Neuronal stem cell (in vitro differentiated cells): ENCODE measurements at regions not wholly inside any gene's neighbourhood (a gene's known extent, or its start where the extent isn't known, plus 50 kb on each side); places are given as distances from the start of the nearest gene placed in this dataset.
A peak's percentile ranks its signal among the peaks of the same experiment; 100 is the strongest.

Experiments used
- DNase-seq: peaks from one replicate; pipeline ENCODE4 v3.0.0-alpha.2; 2013; ENCODE audit warnings: low spot score
- H2AFZ ChIP-seq: one replicate; pipeline ENCODE4 v1.6.1; 2013; ENCODE audit warnings: mild to moderate bottlenecking, low read length, inconsistent platforms
- H2AK5ac ChIP-seq: 2 replicates; pipeline ENCODE4 v1.6.1; 2013; ENCODE audit warnings: low read depth, mild to moderate bottlenecking, inconsistent platforms, low read length, moderate library complexity, mixed read lengths
- H2BK120ac ChIP-seq: 2 replicates; pipeline ENCODE4 v1.6.1; 2013; ENCODE audit warnings: low read depth, mild to moderate bottlenecking, inconsistent platforms, low read length, moderate library complexity, mixed read lengths
- H2BK12ac ChIP-seq: one replicate; pipeline ENCODE4 v1.6.1; 2013; ENCODE audit warnings: low read length, inconsistent platforms
- H2BK15ac ChIP-seq: 2 replicates; pipeline ENCODE4 v1.6.1; 2013; ENCODE audit warnings: mild to moderate bottlenecking, low read length, inconsistent platforms, mixed read lengths
- H2BK5ac ChIP-seq: one replicate; pipeline ENCODE4 v1.6.1; 2013; ENCODE audit warnings: inconsistent platforms, mild to moderate bottlenecking, low read length, moderate library complexity
- H3K14ac ChIP-seq: one replicate; pipeline ENCODE4 v1.6.1; 2013; ENCODE audit warnings: low read length, inconsistent platforms
- H3K18ac ChIP-seq: 2 replicates; pipeline ENCODE4 v1.6.1; 2013; ENCODE audit warnings: low read length, inconsistent platforms
- H3K23ac ChIP-seq: 2 replicates; pipeline ENCODE4 v1.6.1; 2013; ENCODE audit warnings: low read depth, mild to moderate bottlenecking, mixed read lengths, low read length, inconsistent platforms; ENCODE audit not compliant: poor library complexity
- H3K27ac ChIP-seq: replicated peaks from 3 replicates; pipeline ENCODE4 v1.5.1; 2013; ENCODE audit warnings: low read length, inconsistent platforms
- H3K27me3 ChIP-seq, 3 experiments: 2 replicates each; pipeline ENCODE4 v1.6.1; 2013; ENCODE audit warnings: low read length in 3 of 3, mild to moderate bottlenecking in 2 of 3, inconsistent platforms in 1 of 3, low read depth in 1 of 3, mixed read lengths in 1 of 3, moderate library complexity in 1 of 3; ENCODE audit not compliant: control insufficient read depth in 3 of 3, insufficient read depth in 3 of 3
- H3K36me3 ChIP-seq, 2 donors: replicated peaks in 1 of 2; 2 replicates each; pipeline ENCODE4 v1.6.1; 2013; ENCODE audit warnings: low read length in 2 of 2; ENCODE audit not compliant: control insufficient read depth in 2 of 2, insufficient read depth in 2 of 2
- H3K4ac ChIP-seq: 2 replicates; pipeline ENCODE4 v1.6.1; 2013; ENCODE audit warnings: inconsistent platforms, mild to moderate bottlenecking, low read length, moderate library complexity
- H3K4me1 ChIP-seq, 2 donors: 1 replicate in 1 of 2; 2 replicates in 1 of 2; pipeline ENCODE4 v1.6.1; 2013; ENCODE audit warnings: low read length in 2 of 2, low read depth in 1 of 2; ENCODE audit not compliant: control insufficient read depth in 2 of 2, insufficient read depth in 1 of 2
- H3K4me2 ChIP-seq: one replicate; pipeline ENCODE4 v1.6.1; 2013; ENCODE audit warnings: mild to moderate bottlenecking, low read length, inconsistent platforms; ENCODE audit not compliant: insufficient read depth, poor library complexity, severe bottlenecking
- H3K4me3 ChIP-seq, 2 donors: 2 replicates each; pipeline ENCODE4 v1.5.1; 2013; ENCODE audit warnings: low read length in 2 of 2, mild to moderate bottlenecking in 2 of 2, inconsistent platforms in 1 of 2, moderate library complexity in 1 of 2
- H3K79me1 ChIP-seq: one replicate; pipeline ENCODE4 v1.6.1; 2013; ENCODE audit warnings: low read depth, mild to moderate bottlenecking, inconsistent platforms, low read length, moderate library complexity
- H3K9ac ChIP-seq: one replicate; pipeline ENCODE4 v1.6.1; 2013; ENCODE audit warnings: mild to moderate bottlenecking, low read depth, low read length, inconsistent platforms; ENCODE audit not compliant: poor library complexity
- H3K9me3 ChIP-seq, 2 donors: replicated peaks in 1 of 2; 2 replicates each; pipeline versions ENCODE3 to v1.6.1; 2013; ENCODE audit warnings: low read length in 2 of 2, mild to moderate bottlenecking in 2 of 2, inconsistent platforms in 1 of 2, low read depth in 1 of 2, mixed read lengths in 1 of 2, moderate library complexity in 1 of 2; ENCODE audit not compliant: control insufficient read depth in 2 of 2, insufficient read depth in 1 of 2
- H4K8ac ChIP-seq: one replicate; pipeline ENCODE4 v1.6.1; 2013; ENCODE audit warnings: low read depth, mild to moderate bottlenecking, inconsistent platforms, low read length, moderate library complexity
- H4K91ac ChIP-seq: one replicate; pipeline ENCODE4 v1.6.1; 2013; ENCODE audit warnings: low read length, low read depth, mild to moderate bottlenecking, inconsistent platforms; ENCODE audit not compliant: poor library complexity
- WGBS, 2 donors: extraction: QIAGEN DNeasy Blood & Tissue Kit; methylation state at CpG; one replicate each; pipeline ENCODE4 v1.1.7; 2013; ENCODE audit warnings: missing lambda C conversion rate in 2 of 2, mixed read lengths in 1 of 2; ENCODE audit not compliant: insufficient read length in 2 of 2, insufficient replicate concordance in 1 of 2; ENCODE audit errors: extremely low coverage in 2 of 2; 5-methylcytosine and 5-hydroxymethylcytosine counted together

DNA sequence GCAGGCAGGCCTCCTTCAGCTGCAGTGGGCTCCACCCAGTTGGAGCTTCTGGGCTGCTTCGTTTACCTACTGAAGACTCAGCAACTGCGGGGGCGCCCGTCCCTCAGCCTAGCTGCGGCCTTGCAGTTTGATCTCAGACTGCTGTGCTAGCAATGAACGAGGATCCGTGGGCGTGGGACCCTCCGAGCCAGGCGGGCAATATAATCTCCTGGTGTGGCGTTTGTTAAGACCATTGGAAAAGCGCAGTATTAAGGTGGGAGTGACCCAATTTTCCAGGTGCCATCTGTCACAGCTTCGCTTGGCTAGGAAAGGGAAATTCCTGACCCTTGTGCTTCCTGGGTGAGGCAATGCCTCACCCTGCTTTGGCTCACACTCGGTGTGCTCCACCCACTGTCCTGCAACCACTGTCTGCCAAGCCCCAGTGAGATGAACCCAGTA, 159.2 kb upstream of the FOXP2 start:
- Histone ChIP-seq H3K18ac (peak overlapping the region; percentile 35), H3K4me3 (no peak overlapping the region), H4K91ac (no peak overlapping the region), H3K27ac (no peak overlapping the region), H3K23ac (no peak overlapping the region), H4K8ac (no peak overlapping the region), H2BK5ac (no peak overlapping the region), H3K14ac (no peak overlapping the region), H3K9me3 (no peaks in the 10 kb centered on the region), H2AFZ (no peak overlapping the region), H3K27me3 (no peaks in the 10 kb centered on the region), H2AK5ac (no peak overlapping the region), H3K36me3 (no peaks in the 10 kb centered on the region), H3K4ac (no peak overlapping the region), H3K4me1 (no peaks in the 10 kb centered on the region), H3K79me1 (no peaks in the 10 kb centered on the region), H3K9ac (no peak overlapping the region), H3K4me2 (no peak overlapping the region), H2BK15ac (no peak overlapping the region), H2BK120ac (no peak overlapping the region), H2BK12ac (no peak overlapping the region)
- WGBS, 2 donors = no CpG with 5 or more reads among the region's 14 CpGs
- no peak for DNase-seq

DNA sequence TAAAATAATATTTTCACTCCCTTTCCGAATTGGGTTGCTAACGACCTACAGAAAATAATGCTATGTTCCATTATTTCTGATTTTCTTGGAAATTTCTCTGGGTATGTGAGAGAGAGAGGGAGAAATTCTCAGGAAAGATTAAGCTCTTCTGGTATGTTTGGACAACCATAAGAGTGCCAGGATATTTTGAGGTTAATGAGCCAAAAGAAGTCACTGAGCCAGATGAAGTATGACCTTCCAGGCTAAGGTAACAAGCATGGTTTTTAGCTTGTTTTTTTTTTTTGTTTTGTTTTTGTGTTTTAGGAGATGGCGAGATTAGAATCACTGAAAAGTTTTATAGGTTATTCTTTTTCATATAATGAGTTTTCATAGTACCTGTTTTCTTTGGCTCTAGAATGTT, 171.0 kb upstream of the FOXP2 start:
- Histone ChIP-seq H3K4me2 (no peak overlapping the region), H3K9me3 (no peaks in the 10 kb centered on the region), H3K4me1 (no peaks in the 10 kb centered on the region), H4K91ac (no peak overlapping the region), H3K23ac (no peak overlapping the region), H3K14ac (no peak overlapping the region), H3K4ac (no peak overlapping the region), H3K27ac (no peak overlapping the region), H2AFZ (no peak overlapping the region), H2BK15ac (no peak overlapping the region), H2BK12ac (no peak overlapping the region), H3K36me3 (no peaks in the 10 kb centered on the region), H3K4me3 (no peak overlapping the region), H2BK5ac (no peak overlapping the region), H2BK120ac (no peak overlapping the region), H3K79me1 (no peaks in the 10 kb centered on the region), H3K27me3 (no peaks in the 10 kb centered on the region), H3K18ac (no peak overlapping the region), H3K9ac (no peak overlapping the region), H4K8ac (no peak overlapping the region), H2AK5ac (no peak overlapping the region)
- whole genome bisulfite sequencing, 2 donors = no CpG with 5 or more reads among the region's 3 CpGs
- DNase-seq = no peak

GRCh38 chr7:114242992-114243507, 171.6 kb upstream of the FOXP2 start:
- no peak overlapping the region for H3K9ac ChIP-seq
- H3K14ac ChIP-seq = no peak overlapping the region
- H3K4ac ChIP-seq = no peak overlapping the region
- DNase-seq = no peak
- no peaks in the 10 kb centered on the region for H3K79me1 ChIP-seq
- no peak overlapping the region for H4K91ac ChIP-seq
- no peak overlapping the region for H3K18ac ChIP-seq
- no peak overlapping the region for H2AFZ ChIP-seq
- no peak overlapping the region for H4K8ac ChIP-seq
- H3K23ac ChIP-seq = no peak overlapping the region
- no peak overlapping the region for H2BK15ac ChIP-seq
- H3K4me1 ChIP-seq = no peaks in the 10 kb centered on the region
- no peak overlapping the region for H3K4me2 ChIP-seq
- no peaks in the 10 kb centered on the region for H3K27me3 ChIP-seq
- H3K27ac ChIP-seq = no peak overlapping the region
- H3K9me3 ChIP-seq = no peaks in the 10 kb centered on the region
- H2BK12ac ChIP-seq = no peak overlapping the region
- no peaks in the 10 kb centered on the region for H3K36me3 ChIP-seq
- WGBS, 2 donors = no CpG with 5 or more reads among the region's 2 CpGs
- no peak overlapping the region for H2BK120ac ChIP-seq
- no peak overlapping the region for H2AK5ac ChIP-seq
- no peak overlapping the region for H2BK5ac ChIP-seq
- H3K4me3 ChIP-seq = no peak overlapping the region

GRCh38 chr7:114229246-114229645, 185.4 kb upstream of the FOXP2 start:
- Histone ChIP-seq H3K4me1 (no peaks in the 10 kb centered on the region), H3K4me2 (no peak overlapping the region), H4K91ac (no peak overlapping the region), H3K9ac (no peak overlapping the region), H4K8ac (no peak overlapping the region), H2AFZ (no peak overlapping the region), H2BK120ac (no peak overlapping the region), H3K36me3 (no peaks in the 10 kb centered on the region), H2AK5ac (no peak overlapping the region), H2BK5ac (no peak overlapping the region), H3K23ac (no peak overlapping the region), H3K79me1 (no peaks in the 10 kb centered on the region), H2BK15ac (no peak overlapping the region), H3K27ac (no peak overlapping the region), H3K4me3 (no peak overlapping the region), H3K9me3 (peaks cover 0 to 8% of the 10 kb centered on the region in 2 donors), H3K14ac (no peak overlapping the region), H3K27me3 (no peaks in the 10 kb centered on the region), H2BK12ac (no peak overlapping the region), H3K18ac (no peak overlapping the region), H3K4ac (no peak overlapping the region)
- WGBS, 2 donors = no CpG with 5 or more reads among the region's 1 CpG
- DNase-seq = no peak
